Ramos (cell line): ENCODE measurements at regions not wholly inside any gene's neighbourhood (a gene's known extent, or its start where the extent isn't known, plus 50 kb on each side); places are given as distances from the start of the nearest gene placed in this dataset.
"Not testable (repeated sequence)": the region's sequence is repeated elsewhere in the genome, so short reads cannot be mapped to it uniquely, and the experiment has no call there.

ENCODE experiments used
- in situ Hi-C: fragments of 300-500 bp; cut with MboI; formaldehyde crosslinking; loops from one replicate; pipeline ENCODE4 v1.14.3; 2022; ENCODE audit warnings: low sequenced_read_pairs; ENCODE audit not compliant: unreplicated experiment

GRCh38 chr1:221234791-221235190, 355.5 kb downstream of the HLX start:
- in situ Hi-C loops = no loop called here

GRCh38 chr1:221237587-221237986, 358.3 kb downstream of the HLX start:
- in situ Hi-C loops = no loop called here

DNA sequence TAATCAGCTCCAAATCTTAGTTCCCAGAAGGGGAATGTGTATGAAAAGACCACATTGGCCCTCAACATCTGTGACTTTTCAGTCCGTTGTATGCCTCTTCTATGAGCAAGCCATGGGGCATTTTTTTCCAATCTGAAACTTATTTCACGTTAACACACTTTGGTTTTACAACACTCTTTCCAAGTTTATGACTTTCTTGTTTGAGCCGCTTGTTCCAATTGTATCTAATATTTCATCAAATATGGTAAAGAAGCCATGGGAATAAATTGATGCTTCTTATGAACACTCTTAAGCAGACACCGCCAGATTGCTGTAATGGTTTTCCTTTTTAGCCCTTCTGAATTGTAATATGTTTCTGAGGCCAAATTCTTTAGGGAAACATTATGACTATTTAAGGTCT, 359.9 kb downstream of the HLX start:
- in situ Hi-C loops = no loop called here

GRCh38 chr1:221239792-221240191, 360.5 kb downstream of the HLX start:
- in situ Hi-C loops = no loop called here

DNA sequence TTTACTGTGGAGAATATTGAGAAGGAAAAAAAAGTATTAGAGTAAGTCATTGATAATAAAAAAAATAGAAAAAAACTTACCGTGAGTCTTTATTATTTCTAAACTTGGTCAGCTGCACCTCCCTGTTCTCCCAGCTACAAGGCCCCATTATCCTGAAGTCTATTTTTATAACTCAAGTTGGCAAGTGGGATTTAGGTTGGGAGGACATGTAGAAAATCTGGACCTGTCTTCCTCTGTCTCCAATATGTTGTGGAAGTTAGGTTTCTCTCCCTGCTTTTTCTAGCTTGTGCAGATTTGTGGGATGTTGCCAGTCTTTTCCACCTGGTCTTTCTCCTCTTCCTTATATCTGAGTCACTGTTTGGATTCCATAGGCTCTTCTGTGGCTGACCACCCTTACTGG, 361.4 kb downstream of the HLX start:
- in situ Hi-C loops = no loop called here

DNA sequence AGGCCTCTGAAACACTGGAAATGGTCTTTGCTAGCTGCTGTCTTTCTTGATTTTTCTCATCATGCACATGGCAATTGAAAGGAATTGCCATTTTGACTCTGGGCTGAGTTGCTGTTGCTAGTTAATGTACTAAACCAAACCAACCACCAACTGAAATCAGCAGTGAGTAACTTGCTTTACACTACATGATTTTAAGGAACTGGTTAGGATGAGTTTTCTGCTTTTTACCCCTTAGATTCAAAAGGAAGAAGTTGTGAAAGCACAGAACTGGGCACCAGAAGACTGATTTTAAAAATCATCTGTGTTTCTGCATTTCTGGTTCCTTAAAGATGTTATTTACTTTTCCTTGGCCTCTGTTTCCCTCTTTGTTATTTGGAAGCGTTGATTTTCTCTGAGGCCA, 361.9 kb downstream of the HLX start:
- in situ Hi-C loops = no loop called here

- in situ Hi-C loops = no loop called here
Observed at GRCh38 chr1:221241592-221241991, 362.3 kb downstream of the HLX start.

GRCh38 chr1:221246067-221246466, 366.8 kb downstream of the HLX start:
- in situ Hi-C loops = no loop called here

DNA sequence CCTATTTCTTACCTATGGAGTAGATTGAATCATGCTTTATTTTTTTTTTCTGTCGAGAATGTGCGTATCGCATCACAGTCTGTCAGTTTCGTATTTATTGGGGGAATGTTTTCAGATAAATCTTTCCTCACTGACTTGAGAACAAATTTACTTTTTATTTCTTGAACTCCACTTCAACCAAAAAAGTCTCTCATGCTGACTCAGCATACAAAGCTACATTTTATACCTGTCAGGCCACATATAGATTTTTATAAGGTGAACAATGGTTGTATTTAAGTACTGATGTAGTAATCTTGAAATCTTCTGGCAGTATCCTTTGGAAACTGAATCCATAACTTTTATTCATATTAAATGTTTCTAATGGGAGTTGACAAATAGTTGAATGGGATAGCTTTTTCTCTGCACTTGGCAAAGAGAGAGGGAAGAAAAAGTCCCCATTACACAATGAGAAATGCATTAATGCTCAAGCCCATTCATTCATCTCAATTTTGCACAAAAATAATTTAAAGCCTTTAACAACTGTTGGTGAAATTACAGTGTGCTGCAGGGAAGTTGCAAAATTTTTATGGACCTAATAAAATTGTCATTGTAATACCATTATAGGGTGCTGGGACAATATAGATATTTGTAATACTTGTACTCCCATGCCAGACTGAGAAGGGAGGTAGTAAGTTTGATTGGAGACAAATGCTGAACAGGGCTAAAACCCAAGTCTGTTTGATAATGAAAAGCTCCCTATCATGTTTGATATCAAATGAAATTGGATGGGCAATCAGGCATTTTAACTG, 367.6 kb downstream of the HLX start:
- in situ Hi-C loops = no loop called here

- in situ Hi-C loops = no loop called here
Observed at GRCh38 chr1:221251580-221251979, 372.3 kb downstream of the HLX start.

DNA sequence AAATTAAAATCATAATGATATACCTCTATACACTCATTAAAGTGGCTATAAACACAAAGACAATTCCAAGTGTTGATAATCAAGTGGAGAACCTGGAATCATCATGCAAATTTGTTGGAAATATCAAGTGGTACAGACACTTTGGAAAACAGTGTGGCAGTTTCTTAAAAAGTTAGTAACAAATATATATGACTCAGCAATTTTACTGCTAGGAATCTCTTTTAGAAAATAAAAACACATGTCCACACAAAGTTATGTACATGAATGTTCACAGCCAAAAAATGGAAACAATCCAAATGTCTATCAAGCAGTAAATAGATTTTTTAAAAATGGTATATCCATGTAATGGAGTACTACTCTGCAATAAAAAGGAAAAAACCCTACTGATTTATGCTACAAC, 375.6 kb downstream of the HLX start:
- in situ Hi-C loops = no loop called here

DNA sequence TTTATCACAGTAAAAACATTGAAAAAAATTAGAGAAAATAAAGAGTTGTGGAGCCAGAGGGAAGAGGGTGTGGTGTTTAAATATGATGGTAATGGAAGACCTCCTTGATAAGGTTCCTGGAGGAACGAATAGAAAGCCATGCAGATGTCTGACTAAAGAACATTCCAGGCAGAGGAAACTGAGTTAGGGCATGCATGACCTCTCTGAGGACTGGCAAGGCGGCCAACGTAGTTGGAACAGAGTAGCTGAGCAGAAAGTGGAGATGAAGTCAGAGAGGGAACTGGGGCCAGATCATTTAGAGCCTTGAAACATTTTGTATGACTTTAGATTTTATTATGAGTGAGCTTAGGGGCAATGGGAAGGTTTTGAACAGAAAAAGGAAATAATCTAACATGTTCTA, 377.5 kb downstream of the HLX start:
- in situ Hi-C loops = no loop called here

GRCh38 chr1:221257548-221257947, 378.3 kb downstream of the HLX start:
- in situ Hi-C loops = not testable (repeated sequence)

DNA sequence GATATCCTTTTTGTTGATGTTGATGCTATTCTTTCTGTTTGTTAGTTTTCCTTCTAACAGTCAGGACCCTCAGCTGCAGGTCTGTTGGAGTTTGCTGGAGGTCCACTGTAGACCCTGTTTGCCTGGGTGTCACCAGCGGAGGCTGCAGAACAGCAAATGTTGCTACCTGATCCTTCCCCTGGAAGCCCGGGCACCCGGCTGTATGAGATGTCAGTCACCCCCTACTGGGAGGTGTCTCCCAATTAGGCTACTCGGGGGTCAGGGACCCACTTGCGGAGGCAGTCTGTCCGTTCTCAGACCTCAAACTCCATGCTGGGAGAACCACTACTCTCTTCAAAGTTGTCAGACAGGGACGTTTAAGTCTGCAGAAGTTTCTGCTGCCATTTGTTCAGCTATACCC, 383.4 kb downstream of the HLX start:
- in situ Hi-C loops = not testable (repeated sequence)

- in situ Hi-C loops = no loop called here
Observed at GRCh38 chr1:221263831-221264767, 384.9 kb downstream of the HLX start.

DNA sequence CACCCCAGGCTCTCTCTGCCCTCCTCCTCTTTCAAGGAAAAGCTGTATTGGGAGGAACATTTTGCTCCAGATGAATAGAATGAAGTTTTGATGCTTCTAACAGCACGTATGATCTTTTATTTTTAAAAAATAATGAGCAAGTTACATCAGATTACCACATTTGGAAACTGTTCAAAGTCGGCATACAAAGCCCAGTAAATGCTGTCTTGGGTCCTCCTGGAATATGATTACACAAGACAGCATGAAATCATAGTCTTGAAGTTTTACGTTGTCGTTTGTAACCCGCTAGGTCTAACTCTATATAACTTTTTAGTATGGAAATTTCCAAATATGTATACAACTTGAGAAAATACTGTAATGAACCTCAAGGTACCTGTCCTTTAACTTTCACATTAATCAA, 385.6 kb downstream of the HLX start:
- in situ Hi-C loops = no loop called here

DNA sequence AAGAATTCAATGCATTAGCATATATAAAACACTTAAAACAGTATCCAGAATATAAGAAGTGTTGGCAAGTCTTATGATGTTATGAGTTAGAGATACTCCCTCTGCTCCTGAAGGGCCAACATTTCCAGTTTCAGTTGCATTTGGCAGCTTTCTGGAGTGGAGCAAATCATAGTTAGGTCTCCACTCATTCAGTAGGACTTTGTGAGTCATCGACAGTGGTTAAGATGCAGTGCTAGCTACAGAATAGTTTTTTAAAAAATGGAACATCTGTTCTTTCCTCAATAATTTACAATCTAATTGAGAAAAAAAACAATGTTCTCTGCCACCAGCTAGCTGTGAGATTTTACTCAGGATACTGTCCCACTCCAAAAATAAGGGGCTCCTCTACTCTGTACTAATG, 389.1 kb downstream of the HLX start:
- in situ Hi-C loops = no loop called here

DNA sequence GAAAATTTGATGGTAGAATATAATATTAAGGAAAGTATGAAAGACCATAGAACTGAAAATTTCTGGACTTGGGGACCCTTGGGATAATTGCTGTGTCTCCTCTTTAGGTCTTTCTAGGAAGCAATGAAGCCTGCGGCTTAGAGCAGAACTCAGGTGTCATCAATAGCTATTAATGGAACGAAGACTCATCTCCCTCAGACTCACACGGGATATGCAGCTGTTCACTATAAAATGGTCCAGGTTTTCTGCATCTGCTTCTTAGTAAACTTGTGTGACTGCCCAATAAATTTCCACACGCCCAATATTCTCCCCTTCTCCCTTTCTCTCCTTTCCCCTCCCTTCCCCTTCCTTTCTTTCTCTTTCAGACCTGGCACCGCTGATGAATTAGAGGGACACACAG, 392.5 kb downstream of the HLX start:
- in situ Hi-C loops = no loop called here

- in situ Hi-C loops = no loop called here
Observed at GRCh38 chr1:221272940-221273339, 393.7 kb downstream of the HLX start.

- in situ Hi-C loops = no loop called here
Observed at GRCh38 chr1:221274373-221274772, 395.1 kb downstream of the HLX start.

GRCh38 chr1:221276896-221277409, 397.7 kb downstream of the HLX start:
- in situ Hi-C loops = no loop called here
